HL-60 (cell line): ENCODE measurements at regions not wholly inside any gene's neighbourhood (a gene's known extent, or its start where the extent isn't known, plus 50 kb on each side); places are given as distances from the start of the nearest gene placed in this dataset.

Experiments used
- DNase-seq, 2 experiments: peaks; one replicate each; pipeline ENCODE4 v3.0.0-alpha.2; 2010 to 2020; ENCODE audit warnings: low read depth in 1 of 2, low spot score in 1 of 2
- H3K27ac ChIP-seq: fragments of 250-450 bp; sonication (Bioruptor Pico); replicated peaks from 2 replicates; pipeline ENCODE4 v1.5.1; 2020; ENCODE audit warnings: mild to moderate bottlenecking, moderate library complexity
- H3K27me3 ChIP-seq: fragments of 250-450 bp; sonication (Bioruptor Pico); 2 replicates; pipeline ENCODE4 v1.5.1; 2021; ENCODE audit warnings: mild to moderate bottlenecking, moderate library complexity; ENCODE audit not compliant: insufficient read depth, poor library complexity, severe bottlenecking
- H3K4me3 ChIP-seq: replicated peaks from 2 replicates; pipeline ENCODE4 v1.5.1; 2011; ENCODE audit warnings: mild to moderate bottlenecking, control low read depth, low read length; ENCODE audit not compliant: insufficient read depth
- CTCF ChIP-seq: IDR thresholded peaks from one replicate; pipeline ENCODE4 v1.5.1; 2011; ENCODE audit warnings: low read length, control low read depth, inconsistent platforms; ENCODE audit not compliant: insufficient read depth
- GABPA ChIP-seq: IDR thresholded peaks from 2 replicates; pipeline ENCODE4 v1.6.1; 2012; ENCODE audit warnings: low read depth
- POLR2AphosphoS5 ChIP-seq: IDR thresholded peaks from 2 replicates; pipeline ENCODE4 v1.6.1; 2012; ENCODE audit warnings: low read depth
- REST ChIP-seq: IDR thresholded peaks from 2 replicates; pipeline ENCODE4 v1.6.1; 2012; ENCODE audit warnings: low read depth; ENCODE audit not compliant: insufficient replicate concordance
- SPI1 ChIP-seq: IDR thresholded peaks from 2 replicates; pipeline ENCODE4 v1.6.1; 2012; ENCODE audit warnings: low read depth, mild to moderate bottlenecking, borderline replicate concordance

GRCh38 chr1:67557696-67558448, 127.1 kb upstream of the GADD45A start:
- no peak overlapping the region for H3K4me3 ChIP-seq
- peak; percentile 10 to 40 for DNase-seq
- TF ChIP-seq POLR2AphosphoS5 (peak; percentile 68), REST (no peak)
- H3K27me3 ChIP-seq: no peaks in the 10 kb centered on the region
- H3K27ac ChIP-seq: no peak overlapping the region

- no peak overlapping the region for H3K27ac ChIP-seq
- H3K4me3 ChIP-seq: no peak overlapping the region
- no peak for DNase-seq
- H3K27me3 ChIP-seq: no peaks in the 10 kb centered on the region
- TF ChIP-seq SPI1: no peak
- no peak for TF ChIP-seq POLR2AphosphoS5
Observed at GRCh38 chr1:67558449-67559193, 126.4 kb upstream of the GADD45A start.

- Histone ChIP-seq H3K27me3 (no peaks in the 10 kb centered on the region), H3K27ac (no peak overlapping the region), H3K4me3 (no peak overlapping the region)
- no peak for TF ChIP-seq REST
- no peak for TF ChIP-seq GABPA
- no peak for TF ChIP-seq POLR2AphosphoS5
- TF ChIP-seq SPI1: no peak
- TF ChIP-seq CTCF: no peak
- DNase-seq: no peak
Observed at GRCh38 chr1:67559222-67559700, 125.7 kb upstream of the GADD45A start.

GRCh38 chr1:67560580-67561255, 124.3 kb upstream of the GADD45A start:
- Histone ChIP-seq H3K27ac (no peak overlapping the region), H3K27me3 (no peaks in the 10 kb centered on the region), H3K4me3 (no peak overlapping the region)
- no peak for TF ChIP-seq CTCF
- no peak for TF ChIP-seq SPI1
- TF ChIP-seq REST: no peak
- TF ChIP-seq POLR2AphosphoS5: no peak
- no peak for TF ChIP-seq GABPA
- DNase-seq: peak; percentile 17 to 19
